ENCODE measurements at regions not wholly inside any gene's neighbourhood (a gene's known extent, or its start where the extent isn't known, plus 50 kb on each side); places are given as distances from the start of the nearest gene placed in this dataset.
A peak's percentile ranks its signal among the peaks of the same experiment; 100 is the strongest.

DNA sequence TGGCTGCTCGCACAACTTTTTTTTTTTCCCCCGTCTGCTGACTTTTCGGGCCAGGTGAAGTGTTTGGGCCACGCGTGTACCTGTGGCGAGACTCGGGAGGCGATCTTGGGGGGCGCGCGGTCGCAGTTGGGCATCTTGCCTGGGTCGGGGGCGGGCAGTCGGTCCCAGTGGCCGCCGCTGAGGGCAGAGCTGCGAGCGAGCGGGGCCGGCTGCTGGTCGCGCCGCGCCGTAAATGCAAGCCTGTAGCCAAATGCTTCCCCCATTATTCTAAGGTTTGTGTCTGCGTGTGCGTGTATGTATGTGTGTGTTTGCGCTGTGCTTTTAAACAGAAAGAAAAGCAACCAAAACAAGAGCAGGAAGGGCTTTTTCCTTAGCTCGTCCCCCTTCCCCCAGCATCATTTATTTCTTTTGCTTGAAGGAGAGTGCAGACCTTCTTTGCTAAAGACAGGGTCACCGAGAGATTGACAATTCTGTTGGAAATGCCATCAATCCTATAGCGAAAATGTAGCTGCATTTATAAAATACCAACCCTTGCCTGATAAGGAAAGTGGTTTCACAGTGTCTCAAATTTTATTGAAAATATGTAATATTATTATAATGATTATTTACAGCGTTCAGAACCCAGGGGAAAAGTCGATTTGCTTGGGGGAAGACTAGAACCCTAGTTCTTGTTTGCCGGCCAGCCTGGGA lies 143.2 kb upstream of the ZNF536 start:
- Histone ChIP-seq H3K9ac (no peak overlapping the region), H3K9me3 (no peaks in the 10 kb centered on the region), H3K27me3 (ENCODE audit: insufficient read depth) (peaks cover 13% of the 10 kb centered on the region), H3K9me2 (no peaks in the 10 kb centered on the region), H3F3A (replicated peaks; ENCODE audit: insufficient read depth) (no peaks in the 10 kb centered on the region), H3K4me2 (peak overlapping the region; percentile 89), H3K4me3 (ENCODE audit: low read depth in 2 of 2, low read length in 1 of 2) (peak overlapping the region; percentile 57 to 71), H2AFZ (ENCODE audit: low read depth) (no peak overlapping the region), H4K20me1 (ENCODE audit: insufficient read depth) (no peaks in the 10 kb centered on the region), H3K79me2 (ENCODE audit: insufficient read depth) (no peaks in the 10 kb centered on the region), H3K4me1 (ENCODE audit: control insufficient read depth in 1 of 2, insufficient read depth in 2 of 2, low read depth in 1 of 2, low read length in 1 of 2) (peaks cover 7 to 32% of the 10 kb centered on the region in 2 experiments; a peak in 3 of 4 replicates), H3K36me3 (replicated peaks in 1 of 2; ENCODE audit: control insufficient read depth in 1 of 2, insufficient read depth in 2 of 2, low read length in 1 of 2) (no peaks in the 10 kb centered on the region), H3K27ac (ENCODE audit: low read depth in 2 of 2, low read length in 1 of 2) (peak overlapping the region in 1 of 2 experiments; percentile 89; a peak in 2 of 4 replicates)
- ChIA-PET POLR2A (no interaction called here), CTCF (interaction anchor here (0.6 to 1.4 kb wide), 11 partner anchors 28 to 441 kb away, joined by 3 to 5 read pairs (median 3); no protein-coding TSS in a partner anchor)
- TF ChIP-seq RCOR1 (IDR thresholded peaks at IDR 0.05; ENCODE audit: low read length), result no peak
- no peak for TF ChIP-seq ELF1 (IDR thresholded peaks at IDR 0.05)
- no peak for TF ChIP-seq YY1 (IDR thresholded peaks at IDR 0.05; ENCODE audit: low read depth)
- TF ChIP-seq MXI1 (IDR thresholded peaks at IDR 0.05; ENCODE audit: low read depth, low read length), result peak; percentile 16; the same call in 1 of the 2 replicates
- no peak for TF ChIP-seq NFIC (IDR thresholded peaks at IDR 0.05; ENCODE audit: borderline replicate concordance)
- WGBS (ENCODE audit: low lambda C conversion rate), result 8% methylated on average over 28 of the region's 35 CpGs
- DNase-seq, result peak; percentile 76

DNA sequence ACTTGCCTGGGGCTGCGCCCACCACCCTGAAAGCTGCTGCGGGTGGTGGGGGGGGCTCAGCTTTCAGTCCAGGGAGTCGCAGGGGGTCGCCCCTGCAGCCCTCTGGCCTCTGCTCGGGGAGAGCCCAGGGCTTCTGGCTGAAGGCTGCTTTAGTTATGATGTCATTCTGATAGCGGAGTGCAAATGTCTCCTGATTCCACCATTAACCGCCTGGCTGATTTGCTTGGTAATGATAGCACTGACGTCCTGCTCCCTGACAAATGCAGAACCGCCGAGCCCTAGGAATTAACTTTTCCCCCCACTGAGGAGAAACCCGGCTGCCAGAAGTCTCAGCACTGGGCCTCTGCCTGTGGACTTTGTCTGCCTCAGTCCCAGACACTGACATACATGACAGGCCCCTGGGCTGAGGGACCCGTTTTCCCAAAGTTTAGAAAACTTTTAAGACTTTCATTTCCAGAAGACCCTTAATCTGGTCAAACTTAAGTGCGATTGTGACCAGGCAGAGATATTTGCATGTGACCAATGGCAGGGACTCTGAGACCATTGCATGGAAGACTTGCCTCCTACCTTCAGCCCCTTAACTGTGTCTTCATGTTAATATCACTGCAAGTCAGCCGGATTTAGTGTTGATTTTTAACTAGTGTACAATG lies 142.5 kb upstream of the ZNF536 start:
- Histone ChIP-seq H3K9me3 (no peaks in the 10 kb centered on the region), H3K9me2 (no peaks in the 10 kb centered on the region), H4K20me1 (ENCODE audit: insufficient read depth) (no peaks in the 10 kb centered on the region), H2AFZ (ENCODE audit: low read depth) (no peak overlapping the region), H3K27me3 (ENCODE audit: insufficient read depth) (peaks cover 13% of the 10 kb centered on the region), H3K36me3 (replicated peaks in 1 of 2; ENCODE audit: control insufficient read depth in 1 of 2, insufficient read depth in 2 of 2, low read length in 1 of 2) (no peaks in the 10 kb centered on the region), H3K79me2 (ENCODE audit: insufficient read depth) (no peaks in the 10 kb centered on the region), H3F3A (replicated peaks; ENCODE audit: insufficient read depth) (no peaks in the 10 kb centered on the region), H3K4me3 (ENCODE audit: low read depth in 2 of 2, low read length in 1 of 2) (peak overlapping the region in 1 of 2 experiments; percentile 57; a peak in 1 of 4 replicates), H3K9ac (no peak overlapping the region), H3K4me1 (ENCODE audit: control insufficient read depth in 1 of 2, insufficient read depth in 2 of 2, low read depth in 1 of 2, low read length in 1 of 2) (peaks cover 7 to 29% of the 10 kb centered on the region in 2 experiments; a peak in 3 of 4 replicates), H3K4me2 (0 out of 2 replicates have a peak overlapping the region, but pooled peaks have one; percentile 89), H3K27ac (ENCODE audit: low read depth in 2 of 2, low read length in 1 of 2) (peak overlapping the region in 1 of 2 experiments; percentile 89; a peak in 2 of 4 replicates)
- peak; percentile 78 for DNase-seq
- POLR2A ChIA-PET, result no interaction called here
- 21% methylated on average over 6 of the region's 14 CpGs for WGBS (ENCODE audit: low lambda C conversion rate)
- TF ChIP-seq RAD21 (IDR thresholded peaks at IDR 0.05; ENCODE audit: low read length) (peak; percentile 33), FOXJ3 (CRISPR knock-in tag; IDR thresholded peaks at IDR 0.05) (no peak), EP300 (IDR thresholded peaks at IDR 0.05; ENCODE audit: borderline replicate concordance in 1 of 2, low read depth in 1 of 2, low read length in 1 of 2) (no peak), FOSL2 (IDR thresholded peaks at IDR 0.05; ENCODE audit: borderline replicate concordance, low read depth) (no peak), TAF1 (IDR thresholded peaks at IDR 0.05; ENCODE audit: borderline replicate concordance, low read depth, low read length) (no peak), CHD2 (IDR thresholded peaks at IDR 0.05; ENCODE audit: low read length, partially characterized antibody) (peak; percentile 6), YY1 (IDR thresholded peaks at IDR 0.05; ENCODE audit: low read depth) (no peak), MXI1 (IDR thresholded peaks at IDR 0.05; ENCODE audit: low read depth, low read length) (peak; percentile 40; the same call in 1 of the 2 replicates), TCF12 (IDR thresholded peaks at IDR 0.05) (no peak)
- CTCF ChIA-PET, result interaction anchor here (0.8 to 1.4 kb wide), 6 partner anchors 34 to 440 kb away, joined by 3 to 5 read pairs (median 3); no protein-coding TSS in a partner anchor

All from SK-N-SH (cell line).